ENCODE measurements at regions not wholly inside any gene's neighbourhood (a gene's known extent, or its start where the extent isn't known, plus 50 kb on each side); places are given as distances from the start of the nearest gene placed in this dataset.

DNA sequence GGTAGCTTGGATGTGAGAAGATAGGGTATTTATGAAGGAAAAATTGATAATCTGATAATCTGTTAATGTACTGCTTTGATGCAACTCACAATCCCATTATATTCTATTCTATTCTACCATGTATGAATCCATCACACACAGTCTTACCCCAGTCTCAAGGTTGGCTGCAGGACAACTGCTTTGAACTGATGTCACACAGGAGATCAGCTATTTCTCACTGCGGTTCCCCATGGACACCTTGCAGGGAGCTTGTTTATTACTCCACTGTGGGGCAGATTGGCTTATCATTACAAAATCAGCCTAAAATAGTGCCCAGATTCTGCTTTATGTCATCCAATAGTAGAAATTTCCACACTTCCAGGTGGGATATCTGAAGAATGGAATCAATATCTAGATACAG is 61.0 kb upstream of the HS3ST5 start:
- TF ChIP-seq ZNF274 (IDR thresholded peaks at IDR 0.05; ENCODE audit: low read depth, low read length) (no peak), YY1 (IDR thresholded peaks at IDR 0.05; ENCODE audit: insufficient read depth, insufficient read length) (no peak)
